Ovary (tissue), 7 donors: ENCODE measurements at regions not wholly inside any gene's neighbourhood (a gene's known extent, or its start where the extent isn't known, plus 50 kb on each side); places are given as distances from the start of the nearest gene placed in this dataset.

Source experiments
- DNase-seq, 5 donors: peaks; one replicate each; pipeline ENCODE4 v3.0.0-alpha.2; 2019 to 2020
- H3K27ac ChIP-seq, 2 donors: fragments of 200-600 bp; one replicate each; pipeline versions ENCODE4 v1.5.1 to v1.8.0; 2019 to 2022
- H3K27me3 ChIP-seq: fragments of 200-600 bp; one replicate; pipeline ENCODE4 v1.8.0; 2022
- H3K36me3 ChIP-seq: fragments of 200-600 bp; sonication (generic); one replicate; pipeline ENCODE4 v1.5.1; 2019
- H3K4me1 ChIP-seq: one replicate; pipeline ENCODE4 v1.8.1; 2013; ENCODE audit warnings: mild to moderate bottlenecking, moderate library complexity; ENCODE audit not compliant: insufficient read depth
- H3K4me3 ChIP-seq: fragments of 200-600 bp; sonication (generic); one replicate; pipeline ENCODE4 v1.5.1; 2017
- H3K9me3 ChIP-seq, 2 donors: fragments of 200-600 bp in 1 of 2; sonication (generic) in 1 of 2; one replicate each; pipeline versions ENCODE4 v1.5.1 to v1.8.1; 2013 to 2019; ENCODE audit warnings: mild to moderate bottlenecking in 1 of 2, moderate library complexity in 1 of 2
- EP300 ChIP-seq: sonication (generic); formaldehyde crosslinking; IDR thresholded peaks from one replicate; pipeline ENCODE4 v1.6.1; 2017; ENCODE audit warnings: antibody characterized with exemption
- POLR2A ChIP-seq: fragments of 450-650 bp; IDR thresholded peaks from one replicate; pipeline ENCODE4 v1.6.1; 2017; ENCODE audit warnings: antibody characterized with exemption, mild to moderate bottlenecking, moderate library complexity
- WGBS, 3 donors: extraction: QIAGEN DNeasy Blood & Tissue Kit in 1 of 3; methylation state at CpG; one replicate each; pipeline versions ENCODE4 v1.1.5 to v1.1.7; 2013 to 2017; 5-methylcytosine and 5-hydroxymethylcytosine counted together
- intact Hi-C, 4 donors: fragments of 100-400 bp; cut with DNase I; formaldehyde crosslinking; loops; one replicate each; pipeline versions ENCODE4 v1.11.0 to v1.15.1; 2022 to 2023
- TF ChIP-seq, protein P1 (sequence below), 3 donors: fragments of 450-650 bp in 2 of 3; fragments of 200-600 bp in 1 of 3; IDR thresholded peaks; one replicate each; pipeline versions ENCODE4 v1.5.1 to v1.8.0; 2016 to 2022; ENCODE audit warnings: antibody characterized with exemption in 3 of 3, mild to moderate bottlenecking in 1 of 3
- donor health status: DM: no; HTN: no; CAD: no; lungs with moderate emphysema.
- donor health status: DM: no; HTN: no; CAD: no.
- donor health status: Bipolar disorder and iron deficiency.
- donor health status: DM: no; HTN: no; CAD: no.
- donor health status: DM: yes; HTN: yes; CAD: no.

DNA sequence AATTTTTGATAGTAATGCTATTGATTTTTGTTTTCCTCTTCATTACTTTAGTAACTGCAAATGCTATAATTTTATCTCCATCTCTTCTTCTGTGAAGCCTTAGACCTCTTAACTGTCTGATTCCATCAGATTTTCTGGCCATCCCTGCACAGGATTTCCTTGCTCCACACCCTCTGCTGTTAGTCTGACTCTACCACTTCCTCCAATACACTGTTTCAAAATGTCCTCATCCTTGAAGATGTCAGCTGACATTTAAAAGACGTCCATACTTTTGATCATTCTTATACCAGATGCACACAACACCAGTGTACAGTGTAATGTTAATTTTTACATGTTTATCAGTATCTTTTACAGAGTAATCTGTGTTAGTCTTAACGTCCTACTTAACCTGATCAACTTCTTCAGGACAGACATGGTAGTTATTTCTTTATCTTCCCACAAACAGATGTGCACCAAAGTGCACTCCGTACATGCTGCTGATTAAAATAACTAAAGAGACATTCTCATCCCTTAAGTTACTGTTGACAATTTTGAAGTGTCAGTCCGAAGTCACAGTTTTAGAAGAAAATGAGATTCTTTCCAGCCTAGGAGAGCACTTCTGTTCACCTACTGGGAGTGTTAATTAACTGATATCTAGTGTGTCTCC, 102.4 kb upstream of the RASGRP1 start:
- Histone ChIP-seq H3K27ac (no peak overlapping the region), H3K9me3 (no peaks in the 10 kb centered on the region), H3K36me3 (no peaks in the 10 kb centered on the region), H3K27me3 (no peaks in the 10 kb centered on the region), H3K4me1 (no peaks in the 10 kb centered on the region), H3K4me3 (no peak overlapping the region)
- DNase-seq, result no peak
- TF ChIP-seq, protein P1, sequence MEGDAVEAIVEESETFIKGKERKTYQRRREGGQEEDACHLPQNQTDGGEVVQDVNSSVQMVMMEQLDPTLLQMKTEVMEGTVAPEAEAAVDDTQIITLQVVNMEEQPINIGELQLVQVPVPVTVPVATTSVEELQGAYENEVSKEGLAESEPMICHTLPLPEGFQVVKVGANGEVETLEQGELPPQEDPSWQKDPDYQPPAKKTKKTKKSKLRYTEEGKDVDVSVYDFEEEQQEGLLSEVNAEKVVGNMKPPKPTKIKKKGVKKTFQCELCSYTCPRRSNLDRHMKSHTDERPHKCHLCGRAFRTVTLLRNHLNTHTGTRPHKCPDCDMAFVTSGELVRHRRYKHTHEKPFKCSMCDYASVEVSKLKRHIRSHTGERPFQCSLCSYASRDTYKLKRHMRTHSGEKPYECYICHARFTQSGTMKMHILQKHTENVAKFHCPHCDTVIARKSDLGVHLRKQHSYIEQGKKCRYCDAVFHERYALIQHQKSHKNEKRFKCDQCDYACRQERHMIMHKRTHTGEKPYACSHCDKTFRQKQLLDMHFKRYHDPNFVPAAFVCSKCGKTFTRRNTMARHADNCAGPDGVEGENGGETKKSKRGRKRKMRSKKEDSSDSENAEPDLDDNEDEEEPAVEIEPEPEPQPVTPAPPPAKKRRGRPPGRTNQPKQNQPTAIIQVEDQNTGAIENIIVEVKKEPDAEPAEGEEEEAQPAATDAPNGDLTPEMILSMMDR (IDR thresholded peaks at IDR 0.05), result no peak
- TF ChIP-seq POLR2A (no peak), EP300 (no peak)
- 16 to 30% (median 21%) methylated on average over 4 of the region's 4 CpGs for WGBS, 3 donors
- intact Hi-C loops, result no loop called here

DNA sequence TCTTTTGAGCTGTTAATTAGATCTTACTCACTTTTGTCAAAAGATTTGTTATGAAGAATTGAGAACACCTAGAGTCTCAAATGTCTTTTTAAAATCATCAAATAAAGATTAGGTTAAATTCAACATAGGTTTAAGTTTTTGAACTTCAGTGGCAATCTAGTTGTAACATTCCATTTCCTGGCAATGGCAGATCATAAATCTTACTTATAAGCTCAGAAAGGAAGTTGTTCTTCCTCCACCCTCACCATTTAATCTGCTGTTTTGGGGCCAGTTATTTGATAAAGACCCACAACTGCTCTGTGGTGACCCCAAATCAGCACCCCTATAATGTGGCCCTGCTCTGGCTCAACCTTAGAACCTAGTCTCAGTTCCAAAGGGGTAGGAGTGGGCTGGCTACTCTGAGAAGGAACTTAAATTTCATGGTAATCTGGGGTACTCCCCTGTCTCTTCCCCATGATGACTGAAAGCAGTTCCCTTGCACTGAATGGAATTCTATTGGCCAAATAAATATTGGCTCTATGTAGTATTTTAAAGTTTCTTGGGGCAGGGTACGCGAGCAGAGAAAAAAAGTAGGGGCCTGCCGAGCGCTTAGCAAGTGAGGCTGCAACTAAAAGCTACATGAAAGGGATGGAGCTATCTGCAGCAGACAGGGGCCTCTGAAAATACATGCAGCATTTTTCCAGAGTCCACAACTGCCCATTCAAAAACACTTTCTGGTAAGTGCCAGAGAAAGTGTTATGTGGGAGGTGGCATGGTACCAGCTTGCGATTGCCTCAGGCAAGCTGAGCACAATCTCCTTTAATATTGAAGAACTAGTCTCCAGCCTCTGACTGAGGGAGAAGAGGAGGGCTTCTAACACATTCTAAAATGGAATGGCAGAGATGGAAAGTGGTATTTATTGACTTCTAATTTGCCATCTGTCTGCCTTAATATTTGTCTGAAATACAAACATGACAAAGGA, 103.6 kb upstream of the RASGRP1 start:
- H3K27me3 ChIP-seq, result no peaks in the 10 kb centered on the region
- H3K4me1 ChIP-seq, result no peaks in the 10 kb centered on the region
- no peak overlapping the region for H3K4me3 ChIP-seq
- WGBS, 3 donors, result 91 to 93% (median 91%) methylated on average over 5 of the region's 5 CpGs
- H3K9me3 ChIP-seq, result no peaks in the 10 kb centered on the region
- no peak overlapping the region for H3K27ac ChIP-seq
- TF ChIP-seq EP300 (no peak), POLR2A (no peak)
- TF ChIP-seq, protein P1 (IDR thresholded peaks at IDR 0.05), result no peak
- intact Hi-C loops, result no loop called here
- no peak for DNase-seq
- no peaks in the 10 kb centered on the region for H3K36me3 ChIP-seq

DNA sequence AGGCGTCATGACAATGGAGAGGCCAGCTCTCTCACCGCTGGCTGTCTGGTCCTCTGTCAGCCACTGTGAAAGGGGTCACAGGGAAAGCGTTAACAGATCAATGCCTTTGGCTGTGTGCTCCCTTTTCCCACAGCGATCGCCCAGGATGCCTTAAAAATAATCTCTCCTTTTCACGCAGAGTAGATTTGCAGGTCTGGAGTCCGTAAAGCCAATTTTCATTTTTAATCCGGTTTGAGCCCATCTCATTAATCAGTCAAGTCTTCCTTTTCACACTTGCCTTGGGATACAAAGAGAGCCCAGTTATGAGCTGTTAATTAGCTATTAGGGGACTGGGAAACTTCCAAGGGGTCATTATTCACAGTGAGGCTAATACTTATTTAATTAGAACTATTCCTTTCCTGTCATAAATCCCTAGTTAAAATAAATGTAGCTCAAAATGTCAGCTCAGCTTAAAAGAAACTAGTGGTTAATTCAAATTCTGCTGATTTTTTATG, 104.3 kb upstream of the RASGRP1 start:
- H3K9me3 ChIP-seq, result no peaks in the 10 kb centered on the region

More for the DNA sequence above, 104.3 kb upstream of the RASGRP1 start:
- H3K27me3 ChIP-seq, result no peaks in the 10 kb centered on the region
- H3K4me1 ChIP-seq, result no peaks in the 10 kb centered on the region
- WGBS, 3 donors, result 54 to 62% (median 60%) methylated on average over 8 of the region's 8 CpGs
- TF ChIP-seq, protein P1 (IDR thresholded peaks at IDR 0.05), result no peak
- TF ChIP-seq EP300 (no peak), POLR2A (no peak)
- intact Hi-C loops, result no loop called here
- H3K27ac ChIP-seq, result no peak overlapping the region
- H3K36me3 ChIP-seq, result no peaks in the 10 kb centered on the region
- DNase-seq, result no peak
- no peak overlapping the region for H3K4me3 ChIP-seq
